GM18517 (cell line): ENCODE measurements at regions not wholly inside any gene's neighbourhood (a gene's known extent, or its start where the extent isn't known, plus 50 kb on each side); places are given as distances from the start of the nearest gene placed in this dataset.
"Not testable (repeated sequence)": the region's sequence is repeated elsewhere in the genome, so short reads cannot be mapped to it uniquely, and the experiment has no call there.

Experiments used
- ATAC-seq: cut with Tn5 transposase; IDR thresholded peaks from one replicate; pipeline ENCODE4 v1.9.1; 2021; ENCODE audit warnings: mild to moderate bottlenecking, moderate library complexity; ENCODE audit not compliant: unreplicated experiment

DNA sequence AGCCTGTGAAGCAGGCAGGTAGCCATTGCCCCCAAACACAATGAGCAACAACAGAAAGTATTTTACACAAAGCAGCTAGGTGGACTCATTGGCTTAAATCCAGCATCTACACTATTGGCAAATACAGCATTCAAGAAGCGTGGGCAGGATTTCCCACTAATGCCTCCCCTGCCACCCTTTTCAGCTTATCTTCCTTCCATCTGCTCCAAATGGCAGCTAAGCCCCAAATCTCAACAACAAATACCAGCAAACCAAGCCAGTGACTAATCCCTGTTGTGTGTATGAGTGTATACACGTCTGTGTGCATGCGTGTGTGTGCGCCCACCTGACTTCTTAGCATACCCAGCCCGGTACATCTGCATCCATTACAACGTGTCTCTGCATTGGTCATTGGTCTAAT is 151.2 kb upstream of the WWC1 start:
- ATAC-seq, result no peak

DNA sequence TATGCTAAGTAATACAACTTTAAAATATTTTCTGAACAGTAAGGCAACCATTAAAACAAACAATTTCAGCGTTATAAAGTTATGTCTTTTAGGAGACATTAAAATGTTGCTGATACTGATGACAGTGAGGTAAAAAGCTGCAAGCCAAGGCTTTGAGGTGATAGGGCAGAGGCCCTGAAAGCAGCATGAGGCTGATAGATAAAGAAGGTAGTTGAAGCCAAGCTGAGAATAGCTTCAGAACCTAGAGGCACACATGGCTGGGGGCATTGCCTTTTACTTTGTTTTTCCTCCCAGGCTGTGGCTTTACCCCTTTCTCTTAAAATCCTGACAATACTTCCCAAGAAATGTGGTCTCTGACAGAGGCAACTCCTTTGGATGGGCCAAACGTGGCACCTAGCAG is 149.0 kb upstream of the WWC1 start:
- ATAC-seq, result no peak

DNA sequence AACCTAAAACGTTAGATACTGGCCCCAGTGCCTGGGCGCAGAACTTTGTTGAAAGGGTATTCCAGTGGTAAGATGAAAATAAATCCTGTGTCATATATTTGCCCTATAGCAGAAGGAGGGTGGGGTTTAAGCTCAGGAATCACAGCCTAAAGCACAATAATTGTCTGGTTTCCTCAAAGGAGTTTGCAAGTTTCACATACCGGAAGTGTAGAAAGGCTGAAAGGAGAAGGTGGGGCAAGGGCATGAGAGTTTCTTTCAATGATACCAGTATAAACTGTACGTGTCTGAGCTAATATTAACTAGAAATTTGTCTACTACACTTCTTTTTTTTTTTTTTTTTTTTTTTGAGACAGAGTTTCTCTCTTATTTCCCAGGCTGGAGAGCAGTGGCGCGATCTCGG is 147.9 kb upstream of the WWC1 start:
- ATAC-seq, result not testable (repeated sequence)

DNA sequence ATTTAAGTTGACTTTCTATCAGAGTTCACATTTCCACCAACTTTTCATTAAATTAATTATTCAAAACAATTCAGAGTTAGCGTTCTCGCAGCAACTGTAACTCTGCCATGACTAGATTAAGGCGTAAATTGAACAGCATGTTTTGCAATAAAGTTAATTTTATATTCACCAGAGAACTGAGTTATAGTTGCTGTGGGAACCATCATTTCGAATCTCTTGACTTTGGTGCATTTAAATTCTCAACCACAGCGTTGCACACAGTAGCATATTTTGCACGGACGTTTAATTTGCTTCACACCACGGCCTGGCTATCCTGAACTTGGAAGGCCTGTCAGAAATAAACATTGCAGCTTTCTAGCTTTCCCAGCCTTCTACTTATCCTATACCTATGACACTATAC is 144.3 kb upstream of the WWC1 start:
- ATAC-seq, result no peak

DNA sequence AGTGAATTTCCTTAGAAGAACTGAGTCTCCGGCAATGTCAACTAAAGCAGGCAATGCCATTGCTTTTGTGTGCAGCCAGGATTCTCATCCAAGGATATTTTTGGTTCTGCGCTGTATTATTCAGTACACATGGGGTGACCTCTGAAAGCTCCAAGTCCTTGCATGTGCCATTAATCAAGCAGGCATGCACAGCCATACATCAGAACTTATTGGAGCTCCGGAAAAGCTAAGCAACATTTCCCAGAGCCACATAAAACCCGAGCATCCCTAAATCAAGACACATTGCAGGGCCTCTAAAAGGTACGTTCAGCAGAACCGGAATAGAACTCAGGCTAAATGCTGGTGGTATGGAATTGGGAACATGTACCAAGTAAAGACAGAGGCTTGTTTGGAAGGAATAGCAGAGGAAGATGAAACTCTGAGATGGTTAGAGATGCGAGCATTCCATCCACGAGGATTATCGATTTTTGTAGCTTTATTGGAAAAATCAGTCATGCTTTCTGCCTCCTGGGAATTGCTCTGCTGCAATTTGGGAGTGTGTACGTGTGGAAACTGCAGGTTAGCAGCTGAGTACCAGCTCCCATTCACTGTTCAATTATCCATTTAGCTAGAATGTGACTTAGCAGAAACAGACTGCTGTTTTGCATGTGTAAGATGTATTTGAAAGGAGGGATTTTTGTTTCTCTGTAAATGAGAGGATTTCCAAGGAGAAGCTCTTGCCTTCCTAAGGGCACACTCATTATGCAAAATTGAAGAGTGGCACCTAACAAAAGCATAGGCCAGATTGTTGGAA is 143.7 kb upstream of the WWC1 start:
- no peak for ATAC-seq

DNA sequence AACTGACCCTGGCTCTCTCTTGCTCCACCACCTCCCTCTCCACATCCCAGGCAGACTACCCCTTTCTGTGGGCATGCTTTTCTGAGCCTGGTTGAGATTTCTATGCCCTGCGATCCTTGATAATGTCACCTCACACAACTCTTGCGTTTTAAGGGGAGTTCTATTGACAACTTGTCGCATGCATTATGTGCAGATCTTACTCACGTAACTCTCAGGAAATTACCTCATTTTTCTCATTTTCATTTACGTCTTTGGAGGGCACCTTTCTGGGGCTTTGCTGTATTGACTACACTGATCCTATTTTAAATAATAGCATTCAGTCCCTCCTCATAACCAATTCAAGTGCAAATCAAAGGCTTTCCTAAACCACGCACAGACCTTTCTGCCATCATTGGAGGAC is 140.4 kb upstream of the WWC1 start:
- no peak for ATAC-seq

DNA sequence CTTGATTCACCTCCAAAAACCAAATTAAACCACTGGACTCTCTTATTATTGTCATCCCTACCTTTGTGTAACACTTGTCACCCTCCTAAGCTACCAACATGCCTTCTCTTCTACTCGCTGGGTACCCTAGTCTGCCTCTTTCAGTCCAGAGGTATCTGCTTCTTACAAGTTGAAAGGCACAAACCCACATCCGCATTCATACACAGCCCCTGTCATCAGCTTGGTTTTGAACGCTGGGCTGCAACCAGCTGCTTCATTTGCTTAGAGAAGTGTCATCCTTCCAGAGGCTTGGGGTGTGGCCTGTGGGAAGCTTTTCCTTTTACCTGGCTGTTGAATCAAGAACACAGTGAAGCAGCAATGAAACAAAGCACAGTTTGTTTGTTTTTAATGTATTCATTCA is 138.8 kb upstream of the WWC1 start:
- no peak for ATAC-seq

DNA sequence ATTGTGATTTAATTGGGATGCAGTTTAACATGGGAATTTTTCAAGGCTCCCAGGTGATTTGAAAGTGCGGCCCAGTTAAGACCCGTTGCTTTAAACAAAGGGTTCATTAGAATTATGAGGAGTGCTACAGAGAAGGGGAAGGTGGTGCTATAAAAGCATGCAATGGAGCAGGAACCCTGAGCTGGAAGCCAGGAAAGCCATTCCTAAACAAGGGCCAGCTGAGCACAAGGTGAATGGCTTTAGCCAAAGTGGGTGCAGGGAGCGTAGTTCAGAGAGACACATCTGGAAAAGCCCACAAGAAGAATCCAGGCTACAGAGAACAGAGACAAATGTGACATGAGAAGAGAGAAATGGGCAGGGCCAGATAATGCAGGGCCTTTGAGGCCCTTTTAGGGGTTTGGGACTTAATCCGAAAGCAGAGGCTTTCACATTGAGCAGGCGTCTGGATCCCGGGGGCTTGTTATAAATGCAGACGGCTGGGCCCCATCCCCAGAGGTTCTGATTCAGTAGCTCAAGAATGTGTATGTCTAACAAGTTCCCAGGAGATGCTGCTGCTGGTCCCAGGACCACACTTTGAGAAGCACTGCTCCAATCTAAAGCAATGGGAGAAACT is 138.1 kb upstream of the WWC1 start:
- ATAC-seq, result no peak

DNA sequence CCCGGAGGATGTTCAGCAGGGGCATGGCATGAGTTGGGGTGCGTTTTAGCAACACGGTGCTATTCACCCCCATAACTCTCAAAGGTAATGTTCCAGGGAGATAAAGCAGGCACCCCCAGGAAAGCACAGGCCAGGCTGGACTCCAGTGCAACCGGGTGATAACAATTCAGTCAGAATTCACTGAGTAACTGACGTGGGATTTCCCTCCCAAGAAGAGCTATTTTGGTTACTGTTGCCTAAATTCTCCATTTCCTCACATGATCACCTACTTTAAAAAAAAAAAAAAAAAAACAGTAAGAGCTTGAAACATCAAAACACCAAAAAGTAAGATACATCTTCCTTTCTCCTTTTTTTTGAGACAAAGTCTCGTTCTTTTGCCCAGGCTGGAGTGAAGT is 137.6 kb upstream of the WWC1 start:
- ATAC-seq, result no peak

DNA sequence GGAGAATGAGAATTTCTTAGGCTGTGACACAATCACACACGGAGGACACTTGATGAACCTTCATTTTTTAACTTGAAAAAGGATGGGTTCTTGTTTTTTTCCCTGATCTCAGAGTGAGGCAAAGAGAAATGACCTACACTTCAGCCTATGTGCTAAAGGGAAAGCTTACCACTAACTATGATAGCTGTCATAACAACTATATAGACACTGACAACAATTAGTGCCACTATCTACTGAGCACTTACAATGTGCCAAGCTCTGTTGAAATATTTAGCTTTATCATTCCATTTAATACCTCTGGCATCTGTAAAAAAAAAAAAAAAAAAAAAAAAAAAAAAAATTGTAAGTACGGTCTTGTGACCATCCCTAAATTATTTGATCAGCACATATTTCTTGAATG is 135.9 kb upstream of the WWC1 start:
- no peak for ATAC-seq

DNA sequence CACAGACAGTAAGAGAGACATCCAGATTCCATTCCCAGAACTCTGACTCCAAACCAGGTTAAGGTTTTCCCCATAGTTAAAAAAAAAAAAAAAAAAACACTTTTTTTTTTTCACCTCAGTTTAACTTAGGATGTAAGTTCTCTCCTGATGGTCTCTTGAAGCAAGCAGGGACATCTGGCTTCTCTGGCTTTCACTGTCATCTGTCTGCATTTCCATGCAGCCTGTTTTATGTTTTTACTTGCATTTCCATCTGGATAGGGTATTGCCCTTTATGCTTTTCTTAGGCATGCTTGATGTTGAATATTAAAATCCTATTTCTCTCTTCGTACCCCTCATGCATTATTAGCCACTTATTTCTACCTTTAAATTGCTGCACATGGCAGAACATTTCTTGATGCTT is 135.3 kb upstream of the WWC1 start:
- no peak for ATAC-seq

DNA sequence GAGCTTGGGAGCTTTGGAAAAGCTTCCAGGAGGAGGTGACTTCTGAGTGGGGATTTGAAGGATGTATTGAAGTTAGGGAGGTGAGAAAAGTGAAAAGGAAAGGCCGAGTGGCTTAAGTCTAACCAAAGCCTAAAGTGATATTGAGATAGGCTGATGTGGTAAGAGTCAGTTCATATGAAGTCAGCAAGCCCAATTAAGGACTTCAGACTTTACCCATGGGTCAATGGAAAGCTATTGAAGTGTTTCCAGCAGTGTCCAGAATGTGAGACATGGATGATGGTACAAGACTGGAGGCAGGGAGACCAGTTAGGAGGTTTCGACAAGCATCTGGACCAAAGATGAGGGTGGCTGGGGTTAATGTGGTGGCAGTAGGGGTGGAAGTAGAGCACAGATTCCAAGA is 134.3 kb upstream of the WWC1 start:
- no peak for ATAC-seq

DNA sequence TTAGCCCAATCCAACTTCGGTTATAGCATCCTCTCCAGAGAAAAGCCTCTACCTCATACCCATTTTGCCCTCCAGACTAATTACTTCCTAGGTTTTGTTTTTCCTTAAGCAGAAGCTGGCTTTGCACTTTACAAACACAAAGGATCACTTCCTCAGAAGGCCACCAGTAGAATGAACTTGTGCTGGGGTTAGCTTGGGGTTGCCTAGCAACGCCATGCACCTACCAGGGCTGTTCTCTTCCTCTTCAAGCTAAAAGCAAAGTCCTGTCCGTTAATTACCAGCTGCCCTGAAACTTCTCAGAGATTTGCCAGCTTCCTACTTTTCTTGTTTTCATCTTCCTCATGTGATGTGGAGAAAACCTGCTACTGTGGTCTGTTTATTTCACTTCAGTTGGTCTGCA is 132.0 kb upstream of the WWC1 start:
- no peak for ATAC-seq

DNA sequence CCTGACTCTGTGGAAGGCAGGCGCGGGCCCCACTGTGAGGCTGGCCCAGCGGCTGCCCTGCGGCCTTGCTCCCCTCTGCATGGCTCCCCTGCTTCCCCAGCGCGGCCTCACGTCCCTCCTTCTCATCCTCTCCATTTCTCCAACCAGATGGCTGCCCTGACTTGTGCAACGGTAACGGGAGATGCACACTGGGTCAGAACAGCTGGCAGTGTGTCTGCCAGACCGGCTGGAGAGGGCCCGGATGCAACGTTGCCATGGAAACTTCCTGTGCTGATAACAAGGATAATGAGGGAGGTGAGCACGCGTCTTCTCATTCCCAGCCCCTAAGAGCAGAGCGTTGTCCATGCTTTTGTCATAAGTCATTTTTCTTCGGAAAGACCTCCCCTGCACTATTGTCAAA is 129.0 kb upstream of the WWC1 start:
- no peak for ATAC-seq

DNA sequence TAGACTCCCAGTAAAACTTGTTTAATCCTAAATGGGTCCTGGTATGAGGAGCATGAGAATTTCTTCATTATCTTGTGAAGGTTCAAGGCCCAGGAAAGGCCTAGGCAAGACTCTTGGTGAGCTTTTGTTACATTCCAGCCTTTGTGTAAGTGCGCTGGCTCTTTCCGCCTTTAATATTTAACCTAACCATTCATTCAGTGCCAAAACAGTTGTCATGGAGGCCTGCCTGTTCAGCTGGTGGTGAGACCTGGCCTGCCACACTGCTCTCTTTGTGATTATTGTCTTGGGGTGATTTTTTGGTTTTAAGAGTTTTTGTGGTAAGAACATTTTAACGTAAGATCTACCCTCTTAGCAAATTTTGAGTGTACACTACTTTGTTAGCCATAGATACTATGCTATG is 127.5 kb upstream of the WWC1 start:
- no peak for ATAC-seq

DNA sequence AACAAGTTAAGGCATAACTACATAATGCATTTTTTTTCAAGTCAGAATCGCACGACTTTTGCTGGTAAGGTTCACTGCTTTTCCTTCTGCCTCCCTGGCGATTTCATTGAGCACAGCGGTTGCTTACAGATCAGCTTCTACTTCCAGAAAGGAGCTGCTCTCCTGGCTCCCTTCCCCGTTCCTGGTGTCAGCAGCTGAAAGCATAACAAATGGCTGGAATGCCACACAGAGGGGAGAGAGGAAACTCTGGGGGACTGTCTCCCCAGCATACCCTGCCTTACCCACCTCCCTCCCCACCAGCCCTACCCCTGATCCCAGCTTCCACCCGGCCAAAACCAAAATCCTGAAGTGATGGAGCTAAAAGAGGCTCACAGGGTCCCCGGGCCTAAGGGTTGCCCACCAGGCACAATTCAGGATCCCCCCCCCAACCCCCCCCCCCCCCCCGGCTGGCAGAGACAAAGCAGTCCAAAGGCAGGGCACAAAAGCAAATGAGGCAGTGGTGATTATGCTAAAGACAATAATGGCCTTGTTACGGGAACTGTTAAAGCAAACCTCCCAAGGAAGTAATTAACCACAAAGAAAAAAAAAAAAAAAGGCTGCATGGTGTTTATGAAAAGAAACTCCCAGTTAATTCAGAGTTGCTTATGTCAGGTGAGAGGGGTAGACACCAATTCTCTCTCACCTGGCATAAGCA is 126.1 kb upstream of the WWC1 start:
- no peak for ATAC-seq

DNA sequence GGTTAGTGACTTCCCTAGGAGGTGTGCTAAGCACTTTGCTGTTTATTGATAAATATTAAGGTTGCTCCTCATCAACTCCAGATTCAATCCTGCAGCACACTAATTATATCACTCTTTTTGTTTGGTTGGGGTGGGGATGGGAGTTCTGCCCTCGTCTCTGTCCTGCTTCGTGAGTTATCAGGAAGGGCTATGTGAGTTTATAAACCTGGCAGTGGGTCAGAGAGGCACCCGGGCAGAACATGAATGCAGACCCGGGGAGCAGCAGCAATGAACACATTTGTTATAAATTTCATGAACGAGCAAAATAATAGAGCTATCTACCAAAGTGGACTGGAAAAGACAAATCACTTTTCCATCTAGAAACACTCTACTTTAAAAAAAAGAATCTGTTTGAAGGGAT is 125.5 kb upstream of the WWC1 start:
- ATAC-seq, result no peak

DNA sequence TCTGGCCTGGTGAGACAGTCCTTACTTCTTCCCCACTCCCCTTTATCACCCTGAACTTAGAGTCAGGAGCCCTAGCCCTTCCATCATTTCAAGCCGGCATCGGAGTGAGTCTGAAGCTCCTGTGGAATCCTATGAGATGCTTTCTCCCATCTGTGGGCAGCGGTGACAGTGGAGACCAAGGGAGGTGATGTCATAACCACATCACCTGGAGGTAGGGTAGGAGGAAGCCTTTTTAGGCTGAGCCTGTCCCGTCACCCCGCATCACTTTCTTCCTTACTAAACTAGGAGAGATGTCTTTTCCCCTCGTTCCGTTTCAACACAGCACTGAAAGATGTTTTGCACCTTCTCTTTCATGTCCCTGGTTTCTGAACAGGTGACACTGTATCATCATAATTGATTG is 124.1 kb upstream of the WWC1 start:
- no peak for ATAC-seq

DNA sequence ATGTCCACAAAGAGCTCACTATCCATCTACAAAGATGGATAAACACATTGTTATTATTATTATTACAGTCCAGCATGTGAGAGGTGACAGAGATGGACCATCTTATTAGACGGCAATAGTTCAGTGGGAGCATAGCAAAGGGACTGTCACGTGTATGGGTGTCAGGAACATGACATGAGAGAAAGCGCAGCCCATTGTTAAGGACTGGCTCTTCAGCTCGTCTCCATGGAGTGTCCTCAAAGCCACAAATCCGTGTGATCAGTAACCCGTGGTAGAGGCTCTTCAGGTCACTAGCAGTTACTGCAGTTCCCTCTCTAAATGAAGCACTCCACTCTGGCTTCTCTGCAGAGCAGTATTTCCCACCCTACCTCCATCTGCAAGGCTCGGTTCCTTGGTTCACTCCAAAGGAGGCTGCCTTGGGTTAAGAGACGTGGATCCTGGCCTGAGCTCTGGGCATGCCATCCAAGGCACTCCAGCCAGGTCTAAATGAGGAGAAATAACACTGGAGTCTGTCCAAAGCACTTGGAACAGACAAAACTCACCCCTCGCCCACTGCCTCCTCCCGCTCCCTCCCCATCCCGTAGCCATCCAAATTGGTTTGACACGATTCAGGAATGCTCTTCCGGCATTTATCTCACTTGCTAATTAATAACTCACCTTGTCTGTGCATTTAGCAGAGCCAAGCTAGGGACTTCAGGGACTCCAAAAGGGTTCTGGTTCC is 122.3 kb upstream of the WWC1 start:
- ATAC-seq, result no peak

DNA sequence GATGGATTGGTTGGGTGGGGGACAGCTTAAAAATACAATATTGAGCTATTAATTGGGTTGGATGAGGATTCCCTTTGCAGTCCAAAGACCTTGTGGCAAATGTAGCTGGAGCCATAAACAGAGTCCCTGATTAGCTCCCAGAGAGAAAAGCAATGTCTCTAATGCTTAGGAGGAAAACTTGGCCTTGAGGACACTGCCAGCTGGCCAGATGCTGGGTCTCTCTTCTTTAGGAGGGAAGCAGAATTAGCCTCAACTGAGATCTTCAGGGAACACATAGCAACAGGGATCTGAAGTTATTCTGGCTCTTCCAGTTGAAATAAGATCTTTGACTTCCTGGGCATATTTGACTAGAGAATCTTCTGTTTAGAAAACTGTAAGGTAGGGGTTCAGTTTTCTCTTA is 121.7 kb upstream of the WWC1 start:
- ATAC-seq, result no peak

DNA sequence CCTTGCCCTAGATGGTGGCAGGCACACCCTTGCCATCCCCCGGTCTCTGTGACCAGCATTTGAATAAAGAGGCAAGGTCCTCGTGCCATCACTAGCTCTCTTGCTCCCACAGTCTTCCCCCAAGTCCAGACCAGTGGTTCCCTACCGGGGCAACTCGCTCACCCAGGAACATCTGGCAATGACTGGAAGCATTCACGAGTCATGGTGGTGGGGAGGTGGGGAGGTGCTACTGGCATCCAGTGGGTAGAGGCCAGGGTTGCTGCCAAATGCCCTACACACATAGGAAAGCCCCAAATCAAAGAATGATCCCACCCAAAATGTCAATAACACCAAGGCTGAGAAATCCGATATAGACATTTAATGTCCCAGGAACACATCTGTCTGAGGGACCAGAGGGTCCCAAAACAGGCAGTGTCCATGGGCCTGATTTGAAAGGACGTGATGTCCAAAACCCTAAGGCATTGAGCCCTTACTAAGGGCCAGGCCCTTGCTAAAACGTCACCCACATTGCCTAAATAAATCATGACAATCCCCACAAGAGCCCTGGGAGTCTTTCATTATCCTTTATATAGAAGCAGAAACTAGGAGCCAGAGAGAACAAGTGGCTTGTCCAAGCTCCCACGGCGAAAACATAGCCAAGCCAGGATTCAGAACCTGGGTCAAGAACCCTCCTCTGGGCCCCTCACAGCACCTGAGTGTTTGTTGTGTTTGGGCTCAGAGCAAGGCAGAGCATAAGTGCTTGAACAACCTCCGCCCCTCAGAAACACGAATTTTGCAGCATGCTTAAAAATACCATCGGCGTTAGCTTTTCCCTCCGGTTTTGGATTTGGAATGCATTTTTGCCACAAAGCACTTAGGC is 119.3 kb upstream of the WWC1 start:
- ATAC-seq, result no peak
